HG02759 (cell line): ENCODE measurements at regions not wholly inside any gene's neighbourhood (a gene's known extent, or its start where the extent isn't known, plus 50 kb on each side); places are given as distances from the start of the nearest gene placed in this dataset.

Experiments
- ATAC-seq: cut with Tn5 transposase; IDR thresholded peaks from one replicate; pipeline ENCODE4 v1.9.1; 2021; ENCODE audit warnings: mild to moderate bottlenecking, moderate library complexity; ENCODE audit not compliant: unreplicated experiment

DNA sequence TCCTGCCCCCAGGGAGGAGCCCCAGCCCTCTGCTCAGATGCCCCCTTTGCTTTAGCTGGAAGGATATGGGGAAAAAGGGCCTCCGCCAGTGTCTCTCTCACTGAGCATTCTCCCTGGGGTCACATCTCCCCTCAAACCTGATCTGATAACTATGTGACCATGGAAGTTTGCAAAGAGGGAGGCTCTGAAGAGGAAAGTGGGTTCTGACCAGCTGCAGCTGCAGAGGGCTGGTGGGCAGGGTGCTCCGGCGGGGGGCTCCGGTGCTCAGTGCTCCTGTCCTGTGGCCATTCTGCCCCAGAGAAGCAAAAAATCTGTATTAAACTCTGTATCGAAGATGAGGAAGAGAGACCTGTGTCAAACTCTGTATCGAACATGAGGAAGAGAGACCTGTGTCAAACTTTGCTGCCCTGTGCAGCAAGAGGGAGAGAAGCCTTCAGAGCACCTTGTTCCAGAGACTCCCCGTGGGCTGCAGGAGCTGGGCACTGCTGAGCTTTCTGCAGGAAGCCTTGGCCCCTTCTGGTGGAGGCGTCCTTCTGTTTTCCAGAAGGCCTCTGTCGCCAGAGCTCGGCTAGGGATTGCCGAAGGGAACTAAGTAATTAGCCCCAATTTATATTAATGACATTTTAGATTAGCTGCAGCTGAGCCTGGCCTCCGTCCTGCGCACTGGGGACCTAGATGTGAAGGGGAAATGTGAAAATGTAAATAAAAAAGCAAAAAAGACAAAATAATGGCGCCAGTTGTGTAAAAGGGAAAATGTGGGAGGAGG is 186.2 kb upstream of the C1orf174 start:
- no peak for ATAC-seq

DNA sequence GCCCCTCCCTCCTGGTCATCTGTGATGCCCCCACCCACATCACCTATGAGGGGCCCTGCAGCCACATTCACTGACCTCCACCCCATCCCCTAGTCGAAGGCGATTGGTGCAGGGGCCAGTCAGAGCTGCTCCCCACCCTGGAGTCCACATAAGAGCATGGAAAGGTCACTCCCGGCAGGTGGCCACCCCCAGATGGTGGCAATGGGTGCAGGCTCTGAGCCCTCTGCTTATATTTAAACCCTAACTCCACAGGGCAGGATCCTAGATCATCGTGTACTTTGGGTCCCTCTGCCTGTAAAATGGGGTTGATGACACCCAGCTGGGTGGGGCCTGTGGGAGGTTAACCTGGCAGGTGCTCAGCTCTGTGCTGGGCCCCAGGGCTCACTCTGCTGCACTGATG is 186.8 kb upstream of the C1orf174 start:
- ATAC-seq: no peak

DNA sequence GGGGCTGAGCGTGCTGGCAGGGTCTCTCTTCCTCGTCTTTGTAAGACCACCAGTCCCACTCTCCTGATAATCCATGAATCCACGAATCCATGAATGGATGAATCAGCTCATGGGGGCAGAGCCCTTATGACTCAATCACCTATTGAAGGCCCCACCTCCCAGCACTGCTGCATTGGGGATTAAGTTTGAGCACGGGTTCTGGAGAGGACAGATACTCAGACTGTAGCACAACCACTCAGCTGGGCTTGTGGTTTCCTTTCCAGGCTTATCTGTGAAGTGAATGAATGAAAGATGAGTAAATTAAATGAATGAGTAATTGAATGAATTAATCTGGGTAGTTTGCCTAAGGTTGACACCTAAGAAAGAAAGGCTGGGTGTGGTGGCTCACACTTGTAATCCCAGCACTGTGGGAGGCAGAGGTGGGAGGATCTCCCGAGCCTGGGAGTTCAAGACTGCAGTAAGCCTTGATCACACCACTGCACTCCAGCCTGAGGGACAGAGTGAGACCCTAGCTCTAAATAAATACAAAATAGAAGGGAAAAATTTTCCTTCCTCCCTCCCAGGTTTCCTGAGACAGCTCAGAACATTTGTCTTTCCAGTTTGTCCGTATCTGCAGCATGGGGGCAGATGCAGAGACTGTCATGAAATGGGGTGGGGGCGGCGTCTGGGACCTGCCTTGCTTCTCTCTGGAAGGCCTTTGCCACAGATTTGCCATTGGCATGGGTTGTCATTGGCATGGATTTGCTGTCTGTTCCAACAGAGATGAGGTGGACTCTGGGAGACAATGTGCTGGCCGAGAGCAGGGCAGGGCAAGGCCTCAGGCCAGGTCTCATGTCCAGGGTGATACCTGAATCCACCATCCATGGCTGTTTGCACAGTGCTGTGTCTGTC is 187.7 kb upstream of the C1orf174 start:
- ATAC-seq: no peak

DNA sequence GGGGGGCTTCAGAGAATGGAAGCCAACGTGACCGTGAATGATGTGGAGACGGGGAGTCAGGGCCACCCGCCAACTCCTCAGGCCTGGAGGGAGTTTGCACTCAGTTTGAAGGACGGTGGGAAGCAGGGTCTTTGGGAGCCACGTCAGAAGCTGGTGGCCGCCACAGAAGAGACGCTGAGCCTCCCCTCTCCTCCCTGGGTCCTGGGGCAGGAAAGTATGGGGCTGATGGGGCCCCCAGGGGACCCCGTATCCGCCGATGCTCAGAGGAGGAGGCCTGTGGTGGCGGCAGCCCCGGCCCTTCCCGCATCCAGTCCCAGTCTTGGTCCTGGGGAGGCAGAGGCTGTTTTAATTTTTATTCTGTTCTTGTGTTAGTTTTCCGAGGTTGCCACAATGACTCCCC is 188.6 kb upstream of the C1orf174 start:
- no peak for ATAC-seq

DNA sequence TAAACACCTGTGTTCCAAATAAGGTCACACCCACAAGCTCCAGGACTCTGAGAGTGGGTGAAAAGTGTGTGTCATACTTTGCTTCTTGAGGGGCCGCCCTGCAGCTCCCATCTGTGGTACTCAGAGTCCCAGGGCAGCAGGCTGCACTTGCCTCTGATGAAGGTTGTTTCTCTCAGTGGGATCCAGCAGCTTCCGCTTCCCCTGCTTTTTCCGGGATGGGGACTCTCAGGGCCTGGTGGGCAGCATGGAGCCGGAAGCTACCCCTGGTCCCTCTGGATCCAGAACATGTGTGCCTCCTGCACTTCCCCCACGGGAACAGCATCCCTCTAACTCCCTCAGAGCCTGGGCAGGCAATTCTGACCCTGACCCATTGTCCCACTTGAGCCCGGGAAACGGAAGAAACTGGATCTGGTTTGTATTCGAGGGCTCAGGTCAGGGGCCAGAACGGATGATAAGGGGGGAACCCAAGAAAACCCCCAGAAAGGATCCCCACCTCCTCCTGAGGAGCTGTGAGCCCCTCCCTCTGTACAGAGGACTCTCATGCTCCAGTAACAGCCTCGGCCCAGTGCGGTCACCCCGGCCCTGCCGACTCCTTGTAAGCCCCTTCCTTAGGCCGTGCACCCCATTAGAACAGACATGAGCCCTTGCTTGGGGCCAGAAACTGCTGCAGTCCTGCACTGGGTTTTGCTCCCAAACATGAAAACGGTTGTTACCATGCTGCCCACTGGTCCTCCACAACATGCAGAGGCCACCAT is 189.5 kb upstream of the C1orf174 start:
- no peak for ATAC-seq

DNA sequence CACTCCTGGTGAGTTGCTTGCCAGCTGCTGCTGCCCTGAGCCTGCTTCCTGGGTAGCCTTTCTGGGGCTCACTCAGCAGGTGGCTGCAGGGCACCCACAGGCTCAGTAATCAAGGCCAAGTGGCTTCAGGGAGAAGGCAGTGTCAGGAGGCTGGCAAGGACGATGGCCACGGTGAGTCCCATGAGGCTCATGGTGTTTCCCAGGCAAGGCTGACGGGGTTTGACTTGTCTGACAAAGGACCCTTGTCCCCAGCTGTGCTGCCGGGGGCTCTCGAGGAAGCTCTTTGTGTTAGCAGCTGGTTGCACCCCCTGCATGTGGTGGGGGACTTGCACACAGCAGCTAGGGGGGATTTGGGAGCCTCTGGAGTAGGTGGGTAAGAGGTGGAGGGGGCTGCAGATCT is 190.5 kb upstream of the C1orf174 start:
- ATAC-seq: no peak

DNA sequence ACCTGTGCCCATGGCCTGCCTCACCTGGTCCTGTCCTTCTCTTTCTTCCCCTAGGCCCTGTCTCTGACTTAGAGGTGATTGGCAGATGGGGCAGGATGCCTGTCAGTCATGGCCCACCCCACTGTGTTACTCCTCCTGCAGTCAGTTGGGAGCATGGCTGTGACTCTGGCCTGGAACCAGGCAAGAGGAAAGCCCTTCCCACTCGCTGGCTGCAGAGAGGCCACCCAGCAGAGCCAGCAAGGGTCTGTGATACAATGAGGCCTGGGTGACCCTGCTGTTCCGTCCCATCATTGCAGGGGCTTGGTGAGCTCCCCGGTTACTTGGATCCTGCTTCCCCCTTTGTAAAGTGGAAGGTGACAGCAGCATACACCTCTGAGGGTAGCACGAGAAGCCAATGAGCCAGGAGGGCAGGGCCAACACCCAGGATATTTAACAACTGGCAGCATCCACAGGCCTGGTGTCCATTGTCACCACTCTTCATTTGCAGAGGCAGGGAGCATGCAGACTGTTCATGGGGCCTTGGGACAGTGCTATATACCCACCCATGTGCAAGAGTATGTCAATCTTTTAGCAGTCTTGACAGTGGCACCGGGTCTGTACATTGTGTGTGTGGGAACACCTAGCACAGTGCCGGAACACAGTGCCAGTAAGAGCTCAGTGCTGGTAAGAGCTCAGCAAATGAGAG is 191.0 kb upstream of the C1orf174 start:
- no peak for ATAC-seq

DNA sequence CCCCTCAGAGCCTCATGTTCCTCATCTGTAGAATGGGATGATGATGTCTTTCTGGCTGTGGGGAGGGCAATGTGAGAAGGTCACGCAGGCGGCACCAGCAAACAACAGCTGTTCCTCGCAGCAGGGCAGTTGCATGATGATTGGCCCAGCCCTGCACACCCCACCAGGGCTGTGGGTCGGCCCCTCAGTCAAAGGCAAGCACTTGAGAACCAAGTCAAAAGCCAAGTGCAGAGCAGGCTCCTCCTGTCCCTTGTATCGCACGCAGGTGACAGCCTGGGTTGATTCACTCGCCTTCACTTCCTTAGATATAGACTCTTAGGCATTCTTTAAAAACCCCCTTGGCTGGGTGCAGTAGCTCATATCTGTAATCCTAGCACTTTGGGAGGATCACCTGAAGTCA is 191.9 kb upstream of the C1orf174 start:
- no peak for ATAC-seq

DNA sequence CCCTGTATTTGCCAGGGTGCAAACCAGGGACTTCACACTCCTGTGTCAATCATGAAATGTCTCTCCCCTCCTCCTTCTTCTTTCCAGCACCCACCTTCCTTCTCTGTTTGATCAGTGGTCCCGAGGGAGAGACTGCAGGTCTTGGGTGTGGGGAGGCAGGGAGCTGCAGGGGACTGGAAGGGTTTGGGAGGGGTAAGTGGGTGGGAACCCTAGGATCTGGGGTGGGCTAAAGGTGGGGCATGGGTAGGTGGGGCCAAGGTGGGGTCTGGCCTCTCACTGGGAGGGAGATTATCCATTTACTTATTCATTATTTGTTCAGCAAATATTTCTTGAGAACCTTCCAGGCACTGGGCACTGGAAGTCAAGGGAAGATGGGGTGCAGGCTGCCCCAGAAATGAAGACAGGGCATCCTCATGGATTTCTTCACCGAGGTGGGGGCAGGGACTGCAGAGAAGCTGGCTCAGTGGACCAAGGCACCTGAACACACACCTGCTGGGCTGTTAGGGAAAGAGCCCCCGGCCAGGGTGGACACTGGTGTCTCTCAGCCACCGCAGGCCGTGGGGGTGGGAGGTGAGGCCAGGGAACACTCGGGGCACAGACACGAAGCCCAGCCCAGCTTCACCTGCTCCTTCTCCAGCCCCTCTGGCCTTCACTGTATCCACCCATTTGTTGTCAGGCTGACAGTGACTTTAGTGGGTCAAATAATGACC is 193.9 kb upstream of the C1orf174 start:
- ATAC-seq: no peak

DNA sequence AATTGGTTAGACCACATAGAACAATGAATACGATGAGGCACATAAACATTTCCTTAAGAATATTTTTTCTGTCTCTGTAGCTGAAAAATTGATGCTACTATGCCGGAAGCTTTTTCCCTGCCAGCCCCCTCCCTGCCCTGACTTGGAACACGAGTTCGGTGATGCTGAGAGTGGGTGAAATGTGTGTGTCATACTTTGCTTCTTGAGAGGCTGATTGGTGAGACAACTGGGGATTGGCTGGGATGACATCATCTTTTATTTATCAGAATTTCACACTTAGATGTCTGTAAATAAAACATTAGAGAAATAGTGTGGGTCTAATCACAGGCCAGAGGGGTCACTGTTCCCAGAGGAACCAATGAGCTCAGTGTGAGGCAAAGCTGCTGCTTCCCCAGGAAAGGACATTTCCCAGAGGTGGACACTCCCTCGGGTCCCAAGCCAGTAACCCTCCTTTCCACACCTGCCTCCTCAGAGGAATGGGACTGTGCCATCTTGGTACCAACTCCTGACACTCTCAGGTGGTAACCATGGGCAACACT is 195.4 kb upstream of the C1orf174 start:
- ATAC-seq: no peak

DNA sequence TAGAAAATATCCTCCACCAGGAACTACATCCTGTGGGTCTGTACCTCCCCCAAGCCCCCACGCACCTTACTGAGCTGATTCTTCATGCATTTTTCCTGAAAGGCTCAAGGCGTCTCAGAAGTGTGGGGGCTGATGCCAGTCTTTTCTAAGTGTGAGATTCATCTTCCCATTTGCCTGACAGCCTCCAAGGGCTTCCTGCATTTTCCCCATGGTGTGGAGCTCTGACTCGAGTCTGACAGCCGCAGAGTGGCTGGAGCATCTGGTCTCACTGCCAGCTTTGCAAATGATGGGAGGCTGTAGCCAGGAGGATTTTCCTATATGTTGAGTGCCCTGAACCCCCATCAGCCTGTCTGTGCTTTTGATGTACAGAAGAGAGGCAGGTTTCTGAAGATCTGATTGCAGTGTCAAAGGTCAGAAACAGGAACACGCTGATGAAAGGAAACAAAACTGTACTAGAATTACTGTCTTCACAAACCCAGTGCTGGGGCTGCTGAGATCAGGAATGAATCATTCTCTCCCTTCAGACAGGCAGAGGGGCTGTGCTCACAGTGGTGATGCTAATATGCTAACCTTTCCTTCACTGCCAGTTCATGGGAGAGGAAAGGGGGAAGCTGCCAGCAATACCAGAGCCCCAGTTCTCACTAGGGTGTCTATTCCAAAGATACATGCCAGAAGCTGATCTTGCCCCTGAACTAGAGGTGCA is 201.5 kb upstream of the C1orf174 start:
- ATAC-seq: no peak

DNA sequence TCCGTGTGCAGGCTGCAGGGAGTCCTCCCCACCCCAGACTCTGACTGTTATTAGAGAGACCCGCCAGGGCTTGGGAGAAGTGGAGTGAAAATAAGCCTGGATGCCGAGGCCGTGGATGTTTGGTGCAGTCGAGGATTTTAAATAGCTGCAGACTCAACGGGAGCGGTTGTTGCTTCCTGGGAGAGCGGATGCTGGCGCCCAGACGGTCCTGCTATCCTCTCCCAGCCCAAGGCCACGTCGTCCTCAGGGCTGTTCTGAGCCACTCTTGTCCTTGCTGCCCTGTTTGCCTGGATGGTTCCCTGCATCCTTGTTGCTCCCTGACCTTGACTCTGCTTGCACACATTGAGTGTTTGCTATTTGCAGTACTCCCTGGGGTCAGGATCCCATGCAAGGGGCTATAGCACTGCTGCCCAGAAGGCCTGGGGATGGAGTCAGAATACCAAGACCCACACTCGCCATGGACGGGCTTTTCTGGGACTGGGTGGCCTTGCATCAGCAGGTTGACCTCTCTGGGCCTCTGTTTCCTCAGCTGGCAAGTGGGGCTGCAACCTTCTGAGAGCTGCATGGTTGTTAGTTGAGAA is 205.3 kb upstream of the C1orf174 start:
- ATAC-seq: no peak

DNA sequence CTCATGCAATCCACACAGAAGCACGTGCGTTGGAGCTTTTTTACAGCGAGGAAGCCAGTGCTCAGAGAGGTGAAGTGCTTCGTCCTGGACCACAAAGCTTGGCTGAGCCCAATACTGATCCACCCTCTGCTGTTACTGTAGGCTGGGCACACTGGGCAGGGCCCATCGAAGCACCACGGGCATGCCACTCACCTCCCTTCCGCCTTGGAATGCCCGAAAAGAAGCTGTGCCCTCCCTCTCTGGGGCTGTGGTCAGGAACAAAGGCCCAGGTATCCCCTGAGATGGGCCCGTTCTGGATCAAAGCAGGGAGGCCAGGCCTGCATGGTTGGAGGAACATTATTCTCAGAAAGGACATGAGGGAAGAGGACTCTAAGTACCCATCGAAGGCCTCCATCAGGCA is 206.7 kb upstream of the C1orf174 start:
- ATAC-seq: no peak

DNA sequence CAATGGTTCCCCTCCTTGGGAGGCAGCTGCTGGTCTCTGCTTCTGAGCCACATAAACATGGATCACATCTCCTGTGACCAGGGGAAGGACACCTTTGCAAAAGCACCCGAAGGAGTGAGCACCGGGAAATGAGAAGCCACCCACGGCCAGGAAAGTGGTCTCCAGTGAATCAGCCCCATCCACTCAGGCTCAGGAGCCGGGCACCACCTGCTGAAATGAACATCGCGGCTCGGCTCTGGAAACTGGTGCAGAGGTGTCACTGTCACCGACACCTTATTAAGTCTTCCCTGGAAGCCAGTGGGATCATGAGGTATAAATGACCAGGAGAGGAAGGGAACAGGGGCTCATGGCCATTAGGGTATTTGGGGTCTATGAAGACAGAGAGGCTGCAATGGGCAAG is 207.2 kb upstream of the C1orf174 start:
- ATAC-seq: no peak

DNA sequence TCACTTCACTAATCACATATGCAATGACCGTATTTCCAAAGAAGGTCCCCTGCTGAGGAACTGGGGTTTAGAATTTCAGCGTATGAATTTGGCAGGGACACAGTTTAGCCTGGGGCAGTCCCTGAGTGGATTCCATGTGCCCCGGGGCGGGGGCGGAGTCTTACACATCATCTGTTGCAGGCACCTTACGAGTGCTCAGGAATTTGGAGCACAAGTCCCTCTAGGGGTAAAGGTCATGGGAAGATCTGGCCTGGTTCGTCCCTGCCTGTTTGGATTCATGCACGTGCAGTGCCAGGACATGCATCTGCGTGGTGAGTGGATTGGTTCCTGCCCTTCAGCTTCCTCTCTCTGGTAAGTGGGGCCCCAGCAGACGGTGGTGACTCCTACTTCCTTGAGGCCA is 208.3 kb upstream of the C1orf174 start:
- ATAC-seq: no peak

DNA sequence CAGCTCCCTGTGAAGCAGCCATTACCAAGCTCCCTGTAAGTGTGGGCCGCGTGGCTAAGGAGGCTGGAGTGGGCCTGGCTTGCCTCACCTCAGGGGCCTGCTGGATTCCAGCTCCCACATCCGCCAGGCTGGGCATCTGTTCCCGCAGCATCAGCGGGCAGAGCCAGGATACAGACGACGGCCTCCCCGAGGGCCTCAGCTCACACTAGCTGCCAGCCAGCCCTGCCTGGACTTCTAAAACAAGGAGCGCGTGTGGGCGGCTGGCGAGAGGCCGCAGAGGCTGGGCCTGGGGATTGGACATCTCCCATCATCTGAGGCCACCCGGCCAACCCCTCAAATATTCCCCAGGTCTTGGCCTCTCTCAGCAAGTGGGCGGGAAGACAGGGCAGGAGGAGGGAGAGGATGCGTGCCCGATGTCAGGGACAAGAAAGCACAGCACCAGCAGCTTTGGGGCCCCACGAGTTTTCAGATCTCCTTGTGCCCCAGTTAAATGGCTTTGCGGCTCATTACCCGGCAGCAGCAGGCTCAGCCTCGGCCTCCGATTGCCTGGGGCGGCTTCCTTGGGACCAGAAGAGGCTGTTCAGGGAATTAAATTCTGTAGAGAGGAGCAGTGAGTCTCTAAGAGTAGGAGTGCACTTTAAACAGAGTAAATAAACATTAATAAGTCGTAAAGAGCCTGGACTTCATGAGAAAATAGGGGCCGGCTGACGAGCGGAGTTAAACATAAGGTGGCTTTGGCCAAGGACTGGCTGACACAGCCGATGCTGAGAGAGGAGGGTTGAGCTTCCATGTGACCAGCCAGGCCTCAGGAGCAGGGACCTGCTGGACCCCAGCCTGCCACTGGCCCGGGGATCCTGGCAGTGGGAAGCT is 208.9 kb upstream of the C1orf174 start:
- ATAC-seq: no peak

DNA sequence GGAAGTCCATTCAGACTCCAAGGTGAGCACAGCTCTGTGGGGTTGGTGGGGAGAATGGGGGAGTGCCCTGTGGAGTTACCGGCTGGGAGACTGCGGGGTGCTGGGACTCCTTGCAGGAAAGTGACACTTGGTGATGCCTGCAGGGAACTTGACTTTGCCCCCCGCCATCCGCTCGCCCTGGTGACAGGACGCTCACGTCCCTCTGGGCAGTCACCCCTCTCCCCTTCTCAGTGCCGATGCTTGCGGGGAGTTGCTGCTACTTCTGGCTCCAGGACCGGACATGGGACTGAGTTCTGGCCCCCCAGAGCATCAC is 209.5 kb upstream of the C1orf174 start:
- ATAC-seq: no peak

DNA sequence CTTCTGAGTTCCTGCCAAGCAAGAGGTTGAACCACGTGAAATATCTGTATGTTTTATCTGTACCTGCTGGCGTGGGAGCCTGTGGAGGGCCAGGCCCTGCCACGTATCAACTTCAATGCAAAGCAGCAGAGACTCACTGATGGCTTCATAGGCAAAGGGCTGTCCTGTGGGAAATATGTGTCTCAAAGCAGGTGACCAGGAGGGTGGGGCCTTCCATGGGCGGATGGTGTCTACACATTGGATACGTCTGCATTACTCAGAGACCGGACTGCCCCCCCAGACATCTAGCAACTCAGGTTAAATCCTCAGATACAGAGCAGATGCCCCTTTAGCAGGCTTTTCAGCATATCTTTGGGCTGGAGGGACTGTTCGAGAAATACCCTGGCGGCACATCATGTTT is 210.8 kb upstream of the C1orf174 start:
- ATAC-seq: no peak
